Activated T-cell treated with anti-CD3 and anti-CD28 coated beads for 24 hours (primary cell): ENCODE measurements at regions not wholly inside any gene's neighbourhood (a gene's known extent, or its start where the extent isn't known, plus 50 kb on each side); places are given as distances from the start of the nearest gene placed in this dataset.
"Not testable (repeated sequence)": the region's sequence is repeated elsewhere in the genome, so short reads cannot be mapped to it uniquely, and the experiment has no call there.

Source experiments
- DNase-seq: peaks from one replicate; pipeline ENCODE4 v3.0.0-alpha.2; 2020; ENCODE audit warnings: low read depth

- DNase-seq, result peak; percentile 20
Measured at GRCh38 chr12:131576734-131577133, 134.2 kb upstream of the SFSWAP start.

GRCh38 chr12:131577766-131578165 is 133.1 kb upstream of the SFSWAP start:
- DNase-seq, result no peak

- no peak for DNase-seq
Measured at GRCh38 chr12:131578828-131579470, 131.9 kb upstream of the SFSWAP start.

GRCh38 chr12:131583090-131583712 is 127.7 kb upstream of the SFSWAP start:
- no peak for DNase-seq

- DNase-seq, result no peak
Measured at GRCh38 chr12:131586269-131586668, 124.6 kb upstream of the SFSWAP start.

- no peak for DNase-seq
Measured at GRCh38 chr12:131586761-131587160, 124.1 kb upstream of the SFSWAP start.

GRCh38 chr12:131587565-131587964 is 123.3 kb upstream of the SFSWAP start:
- no peak for DNase-seq

GRCh38 chr12:131589221-131589897 is 121.5 kb upstream of the SFSWAP start:
- no peak for DNase-seq

GRCh38 chr12:131589966-131590365 is 120.9 kb upstream of the SFSWAP start:
- DNase-seq, result no peak

- no peak for DNase-seq
Measured at GRCh38 chr12:131591136-131591535, 119.8 kb upstream of the SFSWAP start.

GRCh38 chr12:131591714-131592709 is 118.9 kb upstream of the SFSWAP start:
- no peak for DNase-seq

- no peak for DNase-seq
Measured at GRCh38 chr12:131592972-131593371, 117.9 kb upstream of the SFSWAP start.

GRCh38 chr12:131593406-131593805 is 117.5 kb upstream of the SFSWAP start:
- no peak for DNase-seq

GRCh38 chr12:131596115-131596514 is 114.8 kb upstream of the SFSWAP start:
- no peak for DNase-seq

- no peak for DNase-seq
Measured at GRCh38 chr12:131597333-131597732, 113.6 kb upstream of the SFSWAP start.

- no peak for DNase-seq
Measured at GRCh38 chr12:131598717-131599116, 112.2 kb upstream of the SFSWAP start.

- no peak for DNase-seq
Measured at GRCh38 chr12:131599190-131600159, 111.4 kb upstream of the SFSWAP start.

GRCh38 chr12:131600160-131600532 is 110.7 kb upstream of the SFSWAP start:
- no peak for DNase-seq

GRCh38 chr12:131601499-131601898 is 109.4 kb upstream of the SFSWAP start:
- not testable (repeated sequence) for DNase-seq

- DNase-seq, result no peak
Measured at GRCh38 chr12:131603106-131603938, 107.6 kb upstream of the SFSWAP start.
